ENCODE measurements at regions not wholly inside any gene's neighbourhood (a gene's known extent, or its start where the extent isn't known, plus 50 kb on each side); places are given as distances from the start of the nearest gene placed in this dataset.

- no peaks in the 10 kb centered on the region for H3K9me2 ChIP-seq (ENCODE audit: insufficient read depth, low read length)
- H2AFZ ChIP-seq (ENCODE audit: low read depth, low read length): no peak overlapping the region
- H3K79me2 ChIP-seq (replicated peaks; ENCODE audit: insufficient read depth, low read length): no peaks in the 10 kb centered on the region
- no peaks in the 10 kb centered on the region for H3K9me3 ChIP-seq (ENCODE audit: low read length)
- no peak overlapping the region for H3K9ac ChIP-seq (ENCODE audit: low read length)
- TF ChIP-seq POLR2AphosphoS5 (IDR thresholded peaks at IDR 0.05): no peak
- no peak for TF ChIP-seq SMC3 (conservative IDR thresholded peaks at IDR 0.05; ENCODE audit: poor library complexity)
- TF ChIP-seq CTCF (IDR thresholded peaks at IDR 0.05; ENCODE audit: poor library complexity, severe bottlenecking): no peak
- no peak overlapping the region for H3K27ac ChIP-seq (ENCODE audit: low read length)
- H3K4me3 ChIP-seq (ENCODE audit: low read length): no peak overlapping the region
- no peaks in the 10 kb centered on the region for H3K36me3 ChIP-seq (ENCODE audit: insufficient read depth, low read length)
- no peaks in the 10 kb centered on the region for H4K20me1 ChIP-seq (ENCODE audit: insufficient read depth)
- no peaks in the 10 kb centered on the region for H3F3A ChIP-seq (ENCODE audit: insufficient read depth, low read length, poor library complexity, severe bottlenecking)
- no peak overlapping the region for H3K4me2 ChIP-seq (ENCODE audit: low read length)
- H3K27me3 ChIP-seq (ENCODE audit: insufficient read depth, low read depth, low read length): no peaks in the 10 kb centered on the region
These were observed 580.2 kb downstream of the ZIC1 start for GRCh38 chr3:147989344-147989743.

GRCh38 chr3:148002705-148003205 lies 593.6 kb downstream of the ZIC1 start:
- no peaks in the 10 kb centered on the region for H3F3A ChIP-seq (ENCODE audit: insufficient read depth, low read length, poor library complexity, severe bottlenecking)
- no peaks in the 10 kb centered on the region for H3K9me2 ChIP-seq (ENCODE audit: insufficient read depth, low read length)
- no peaks in the 10 kb centered on the region for H3K36me3 ChIP-seq (ENCODE audit: insufficient read depth, low read length)
- no peaks in the 10 kb centered on the region for H3K9me3 ChIP-seq (ENCODE audit: low read length)
- no peak overlapping the region for H3K4me2 ChIP-seq (ENCODE audit: low read length)
- no peak overlapping the region for H3K9ac ChIP-seq (ENCODE audit: low read length)
- no peak overlapping the region for H2AFZ ChIP-seq (ENCODE audit: low read depth, low read length)
- no peak overlapping the region for H3K4me3 ChIP-seq (ENCODE audit: low read length)
- H4K20me1 ChIP-seq (ENCODE audit: insufficient read depth): no peaks in the 10 kb centered on the region
- no peaks in the 10 kb centered on the region for H3K27me3 ChIP-seq (ENCODE audit: insufficient read depth, low read depth, low read length)
- no peak overlapping the region for H3K27ac ChIP-seq (ENCODE audit: low read length)
- H3K79me2 ChIP-seq (replicated peaks; ENCODE audit: insufficient read depth, low read length): no peaks in the 10 kb centered on the region
- TF ChIP-seq CTCF (IDR thresholded peaks at IDR 0.05; ENCODE audit: poor library complexity, severe bottlenecking) (no peak), REST (IDR thresholded peaks at IDR 0.05; ENCODE audit: borderline replicate concordance) (no peak), TAF1 (IDR thresholded peaks at IDR 0.05; ENCODE audit: low read depth) (no peak), POLR2AphosphoS5 (IDR thresholded peaks at IDR 0.05) (no peak), SMC3 (conservative IDR thresholded peaks at IDR 0.05; ENCODE audit: poor library complexity) (no peak), RAD21 (conservative IDR thresholded peaks at IDR 0.05) (no peak)

- H3K9me2 ChIP-seq (ENCODE audit: insufficient read depth, low read length): no peaks in the 10 kb centered on the region
- no peaks in the 10 kb centered on the region for H3K36me3 ChIP-seq (ENCODE audit: insufficient read depth, low read length)
- H2AFZ ChIP-seq (ENCODE audit: low read depth, low read length): no peak overlapping the region
- no peaks in the 10 kb centered on the region for H3K79me2 ChIP-seq (replicated peaks; ENCODE audit: insufficient read depth, low read length)
- H4K20me1 ChIP-seq (ENCODE audit: insufficient read depth): no peaks in the 10 kb centered on the region
- H3K9me3 ChIP-seq (ENCODE audit: low read length): no peaks in the 10 kb centered on the region
- no peaks in the 10 kb centered on the region for H3K27me3 ChIP-seq (ENCODE audit: insufficient read depth, low read depth, low read length)
- H3K9ac ChIP-seq (ENCODE audit: low read length): no peak overlapping the region
- no peak overlapping the region for H3K27ac ChIP-seq (ENCODE audit: low read length)
- H3K4me2 ChIP-seq (ENCODE audit: low read length): no peak overlapping the region
- no peaks in the 10 kb centered on the region for H3F3A ChIP-seq (ENCODE audit: insufficient read depth, low read length, poor library complexity, severe bottlenecking)
- H3K4me3 ChIP-seq (ENCODE audit: low read length): no peak overlapping the region
- TF ChIP-seq TAF1 (IDR thresholded peaks at IDR 0.05; ENCODE audit: low read depth): no peak
- no peak for TF ChIP-seq RAD21 (conservative IDR thresholded peaks at IDR 0.05)
- no peak for TF ChIP-seq SMC3 (conservative IDR thresholded peaks at IDR 0.05; ENCODE audit: poor library complexity)
- TF ChIP-seq POLR2AphosphoS5 (IDR thresholded peaks at IDR 0.05): no peak
- TF ChIP-seq MXI1 (conservative IDR thresholded peaks at IDR 0.05; ENCODE audit: poor library complexity, severe bottlenecking): no peak
- no peak for TF ChIP-seq EZH2 (IDR thresholded peaks at IDR 0.05; ENCODE audit: borderline replicate concordance, insufficient read depth, low read length, poor library complexity, severe bottlenecking)
- TF ChIP-seq EP300 (conservative IDR thresholded peaks at IDR 0.05; ENCODE audit: poor library complexity, severe bottlenecking): no peak
- TF ChIP-seq CTCF (IDR thresholded peaks at IDR 0.05; ENCODE audit: poor library complexity, severe bottlenecking): no peak
These were observed 595.2 kb downstream of the ZIC1 start for GRCh38 chr3:148004331-148004730.
